ENCODE measurements at regions not wholly inside any gene's neighbourhood (a gene's known extent, or its start where the extent isn't known, plus 50 kb on each side); places are given as distances from the start of the nearest gene placed in this dataset.

GRCh38 chr21:35915030-35915429 is 145.3 kb downstream of the SETD4 start:
- TF ChIP-seq, protein P1, sequence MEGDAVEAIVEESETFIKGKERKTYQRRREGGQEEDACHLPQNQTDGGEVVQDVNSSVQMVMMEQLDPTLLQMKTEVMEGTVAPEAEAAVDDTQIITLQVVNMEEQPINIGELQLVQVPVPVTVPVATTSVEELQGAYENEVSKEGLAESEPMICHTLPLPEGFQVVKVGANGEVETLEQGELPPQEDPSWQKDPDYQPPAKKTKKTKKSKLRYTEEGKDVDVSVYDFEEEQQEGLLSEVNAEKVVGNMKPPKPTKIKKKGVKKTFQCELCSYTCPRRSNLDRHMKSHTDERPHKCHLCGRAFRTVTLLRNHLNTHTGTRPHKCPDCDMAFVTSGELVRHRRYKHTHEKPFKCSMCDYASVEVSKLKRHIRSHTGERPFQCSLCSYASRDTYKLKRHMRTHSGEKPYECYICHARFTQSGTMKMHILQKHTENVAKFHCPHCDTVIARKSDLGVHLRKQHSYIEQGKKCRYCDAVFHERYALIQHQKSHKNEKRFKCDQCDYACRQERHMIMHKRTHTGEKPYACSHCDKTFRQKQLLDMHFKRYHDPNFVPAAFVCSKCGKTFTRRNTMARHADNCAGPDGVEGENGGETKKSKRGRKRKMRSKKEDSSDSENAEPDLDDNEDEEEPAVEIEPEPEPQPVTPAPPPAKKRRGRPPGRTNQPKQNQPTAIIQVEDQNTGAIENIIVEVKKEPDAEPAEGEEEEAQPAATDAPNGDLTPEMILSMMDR (IDR thresholded peaks at IDR 0.05 in 8 of 11, conservative IDR thresholded peaks at IDR 0.05 in 3 of 11), result no peak
- no peak for TF ChIP-seq POLR2AphosphoS5 (IDR thresholded peaks at IDR 0.05)

Measured in spleen (tissue), 7 donors.